ENCODE measurements at regions not wholly inside any gene's neighbourhood (a gene's known extent, or its start where the extent isn't known, plus 50 kb on each side); places are given as distances from the start of the nearest gene placed in this dataset.

- TF ChIP-seq CTCF (conservative IDR thresholded peaks at IDR 0.05 in 1 of 2, IDR thresholded peaks at IDR 0.05 in 1 of 2; ENCODE audit: low read depth in 1 of 2, low read length in 2 of 2) (no peak), EZH2 (IDR thresholded peaks at IDR 0.05; ENCODE audit: low read length, missing control alignments) (no peak)
Measured at GRCh38 chr11:104405277-104405676, 241.3 kb upstream of the PDGFD start.
